ENCODE measurements at regions not wholly inside any gene's neighbourhood (a gene's known extent, or its start where the extent isn't known, plus 50 kb on each side); places are given as distances from the start of the nearest gene placed in this dataset.

- Histone ChIP-seq H3K4me3 (ENCODE audit: control insufficient read depth in 2 of 3, extremely low read depth in 1 of 3, insufficient read depth in 2 of 3, low read depth in 1 of 3, low read length in 3 of 3) (no peak overlapping the region), H3K9me1 (ENCODE audit: control insufficient read depth, extremely low read depth, insufficient read depth, low read length) (no peaks in the 10 kb centered on the region), H3K4me2 (ENCODE audit: control insufficient read depth, extremely low read depth, insufficient read depth, low read depth, low read length) (no peak overlapping the region)
Measured at GRCh38 chr14:26932606-26933005, 334.8 kb upstream of the NOVA1 start.

GRCh38 chr14:26933431-26933830 lies 335.6 kb upstream of the NOVA1 start:
- H3K27ac ChIP-seq (ENCODE audit: control insufficient read depth, insufficient read depth, low read length): no peak overlapping the region
- no peaks in the 10 kb centered on the region for H3K4me1 ChIP-seq (ENCODE audit: control insufficient read depth, extremely low read depth, insufficient read depth, low read length)
- no peak overlapping the region for H3K4me3 ChIP-seq (ENCODE audit: control insufficient read depth in 2 of 3, extremely low read depth in 1 of 3, insufficient read depth in 2 of 3, low read depth in 1 of 3, low read length in 3 of 3)
- H3K4me2 ChIP-seq (ENCODE audit: control insufficient read depth, extremely low read depth, insufficient read depth, low read depth, low read length): no peak overlapping the region
- no peaks in the 10 kb centered on the region for H3K27me3 ChIP-seq (ENCODE audit: control insufficient read depth, extremely low read depth, insufficient read depth, low read length)
- no peaks in the 10 kb centered on the region for H3K36me3 ChIP-seq (ENCODE audit: control insufficient read depth in 2 of 2, extremely low read depth in 1 of 2, insufficient read depth in 2 of 2, low read length in 2 of 2)
- DNase-seq (ENCODE audit: low read depth, low spot score): no peak
- no peak for TF ChIP-seq EZH2 (IDR thresholded peaks at IDR 0.05; ENCODE audit: low read length)
- no peak for TF ChIP-seq CTCF (optimal IDR thresholded peaks at IDR 0.05 in 1 of 3, IDR thresholded peaks at IDR 0.05 in 1 of 3, conservative IDR thresholded peaks at IDR 0.05 in 1 of 3; ENCODE audit: extremely low read depth in 1 of 3, insufficient read depth in 2 of 3, low read length in 3 of 3)
- H2AFZ ChIP-seq (ENCODE audit: control insufficient read depth, low read length): no peak overlapping the region
- dilution Hi-C loops (cut with MboI; ENCODE audit: extremely low pct_ligation_motif_present, low sequenced_read_pairs): no loop called here
- H3K9me3 ChIP-seq (ENCODE audit: control insufficient read depth, low read depth, low read length): no peaks in the 10 kb centered on the region
- no peaks in the 10 kb centered on the region for H3K79me2 ChIP-seq (ENCODE audit: control insufficient read depth, insufficient read depth, low read length)
- H4K20me1 ChIP-seq (ENCODE audit: control insufficient read depth, extremely low read depth, insufficient read depth, low read length): no peaks in the 10 kb centered on the region
- no peaks in the 10 kb centered on the region for H3K9me1 ChIP-seq (ENCODE audit: control insufficient read depth, extremely low read depth, insufficient read depth, low read length)
- no peak for FAIRE-seq
- no peak overlapping the region for H3K9ac ChIP-seq (ENCODE audit: control insufficient read depth, extremely low read depth, insufficient read depth, low read length)

More at GRCh38 chr14:26932606-26933005, 334.8 kb upstream of the NOVA1 start:
- Histone ChIP-seq H3K9me3 (ENCODE audit: control insufficient read depth, low read depth, low read length) (no peaks in the 10 kb centered on the region), H3K27me3 (ENCODE audit: control insufficient read depth, extremely low read depth, insufficient read depth, low read length) (no peaks in the 10 kb centered on the region), H2AFZ (ENCODE audit: control insufficient read depth, low read length) (no peak overlapping the region), H3K4me1 (ENCODE audit: control insufficient read depth, extremely low read depth, insufficient read depth, low read length) (no peaks in the 10 kb centered on the region), H3K79me2 (ENCODE audit: control insufficient read depth, insufficient read depth, low read length) (no peaks in the 10 kb centered on the region), H4K20me1 (ENCODE audit: control insufficient read depth, extremely low read depth, insufficient read depth, low read length) (no peaks in the 10 kb centered on the region), H3K36me3 (ENCODE audit: control insufficient read depth in 2 of 2, extremely low read depth in 1 of 2, insufficient read depth in 2 of 2, low read length in 2 of 2) (no peaks in the 10 kb centered on the region), H3K9ac (ENCODE audit: control insufficient read depth, extremely low read depth, insufficient read depth, low read length) (no peak overlapping the region), H3K27ac (ENCODE audit: control insufficient read depth, insufficient read depth, low read length) (no peak overlapping the region)
- FAIRE-seq (no peak), DNase-seq (ENCODE audit: low read depth, low spot score) (no peak)
- dilution Hi-C loops (cut with MboI; ENCODE audit: extremely low pct_ligation_motif_present, low sequenced_read_pairs): no loop called here
- no peak for TF ChIP-seq CTCF (optimal IDR thresholded peaks at IDR 0.05 in 1 of 3, IDR thresholded peaks at IDR 0.05 in 1 of 3, conservative IDR thresholded peaks at IDR 0.05 in 1 of 3; ENCODE audit: extremely low read depth in 1 of 3, insufficient read depth in 2 of 3, low read length in 3 of 3)
- no peak for TF ChIP-seq EZH2 (IDR thresholded peaks at IDR 0.05; ENCODE audit: low read length)

All from keratinocyte (primary cell).